ENCODE measurements at regions not wholly inside any gene's neighbourhood (a gene's known extent, or its start where the extent isn't known, plus 50 kb on each side); places are given as distances from the start of the nearest gene placed in this dataset.

GRCh38 chr13:75050419-75051046 is 431.4 kb downstream of the TBC1D4 start:
- DNase-seq (ENCODE audit: low spot score), result no peak

DNA sequence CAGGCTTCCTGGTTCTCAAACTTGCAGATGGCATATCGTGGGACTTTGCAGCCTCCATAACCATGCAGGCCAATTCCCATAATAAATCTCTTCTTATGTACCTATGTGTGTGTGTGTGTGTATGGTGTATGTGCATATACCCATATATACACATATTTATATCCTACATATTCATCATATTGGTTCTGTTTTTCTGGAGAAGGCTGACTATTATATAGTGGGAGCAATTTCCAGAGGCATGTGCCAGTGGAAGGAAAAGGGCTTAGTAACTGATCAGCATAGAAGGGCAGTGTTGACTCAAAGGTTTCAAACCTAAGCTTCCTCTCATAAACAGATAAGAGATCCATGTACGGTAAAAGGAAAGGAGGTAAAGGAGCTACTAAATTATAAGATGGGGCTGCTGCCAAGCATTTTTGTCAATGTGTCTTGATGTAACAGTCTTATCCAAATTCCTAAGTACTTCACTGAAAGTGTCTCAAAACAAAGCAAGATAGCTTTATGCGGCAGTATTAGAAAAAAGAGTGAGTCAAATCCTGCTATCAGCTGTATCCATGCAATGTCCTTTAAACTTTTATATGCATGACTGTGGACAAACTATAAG is 432.1 kb downstream of the TBC1D4 start:
- no peak for DNase-seq (ENCODE audit: low spot score)

DNA sequence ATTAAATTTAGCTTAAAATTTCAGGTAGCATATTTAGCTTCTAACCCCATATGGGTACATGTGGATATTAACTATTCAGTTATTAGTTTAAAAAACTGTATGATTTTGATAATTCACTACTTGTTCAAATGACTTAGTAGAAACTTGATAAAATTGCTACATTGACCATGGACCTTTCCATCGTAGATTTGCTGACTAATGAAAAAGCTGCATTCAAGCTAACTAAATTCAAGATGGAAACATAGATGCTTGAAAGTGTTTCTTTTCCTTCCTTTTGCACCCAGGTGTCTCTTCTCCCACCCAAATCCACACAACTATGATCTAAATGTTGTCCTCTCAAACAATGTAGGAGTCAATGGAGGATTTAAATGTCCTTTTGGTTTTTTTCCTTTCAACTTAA is 439.2 kb downstream of the TBC1D4 start:
- DNase-seq (ENCODE audit: low spot score), result no peak

DNA sequence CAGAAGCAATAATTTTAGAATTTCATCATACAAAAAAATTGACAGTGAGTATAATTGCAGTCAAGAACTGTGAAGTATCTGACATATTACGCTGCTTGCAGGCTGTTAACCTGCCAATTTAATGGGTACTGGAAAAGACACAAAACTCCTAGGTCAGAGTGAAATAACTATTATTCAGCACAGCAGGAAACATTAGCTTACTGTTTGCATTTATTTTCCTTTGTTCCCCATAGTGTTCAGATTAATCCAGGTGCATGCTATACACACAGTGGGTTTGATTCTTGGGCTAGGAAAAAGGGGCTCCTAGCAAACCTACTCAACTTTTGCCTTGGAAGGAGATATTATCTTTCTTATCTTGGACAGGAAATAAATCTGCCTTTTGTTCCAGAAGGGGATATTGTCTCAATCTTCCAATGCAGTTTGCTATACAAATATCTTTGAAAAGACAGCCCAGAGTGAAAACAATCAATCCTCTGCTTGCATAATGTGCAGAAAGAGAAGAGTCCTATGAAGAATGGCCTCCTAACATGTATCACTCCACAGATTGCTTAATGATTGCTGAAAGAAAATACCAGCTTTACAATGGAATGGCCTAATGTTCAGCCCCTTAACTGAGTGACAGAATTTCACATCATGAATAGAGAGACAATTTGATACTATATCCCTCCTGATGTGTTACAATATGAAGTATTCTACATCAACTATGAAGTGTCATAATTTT is 443.4 kb downstream of the TBC1D4 start:
- DNase-seq (ENCODE audit: low spot score), result no peak

GRCh38 chr13:75025956-75026355 is 456.0 kb downstream of the TBC1D4 start:
- no peak for DNase-seq (ENCODE audit: low spot score)

GRCh38 chr13:75024602-75025001 is 457.4 kb downstream of the TBC1D4 start:
- DNase-seq (ENCODE audit: low spot score), result no peak

- no peak for DNase-seq (ENCODE audit: low spot score)
These were observed 458.4 kb downstream of the TBC1D4 start for GRCh38 chr13:75023609-75024008.

GRCh38 chr13:75021151-75021550 is 460.8 kb downstream of the TBC1D4 start:
- DNase-seq (ENCODE audit: low spot score), result no peak

DNA sequence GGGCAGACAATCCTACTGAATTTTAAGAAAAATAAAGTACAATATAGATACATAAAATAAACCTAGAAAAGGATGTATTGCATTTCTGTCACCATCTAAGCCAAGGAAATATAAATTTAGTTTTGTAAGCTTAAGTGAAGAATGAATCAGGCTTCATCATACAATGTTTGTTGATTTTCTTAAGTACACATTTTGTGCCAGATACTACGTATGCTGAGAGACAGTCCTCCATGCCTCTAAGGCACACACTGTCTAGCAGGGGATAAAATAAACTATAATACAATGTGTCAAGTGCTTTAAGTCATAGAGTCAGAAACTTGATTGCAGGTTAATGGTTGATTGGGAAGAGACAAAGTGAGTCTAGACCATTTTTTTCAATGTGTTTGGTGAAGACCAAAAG is 465.7 kb downstream of the TBC1D4 start:
- DNase-seq (ENCODE audit: low spot score), result no peak

DNA sequence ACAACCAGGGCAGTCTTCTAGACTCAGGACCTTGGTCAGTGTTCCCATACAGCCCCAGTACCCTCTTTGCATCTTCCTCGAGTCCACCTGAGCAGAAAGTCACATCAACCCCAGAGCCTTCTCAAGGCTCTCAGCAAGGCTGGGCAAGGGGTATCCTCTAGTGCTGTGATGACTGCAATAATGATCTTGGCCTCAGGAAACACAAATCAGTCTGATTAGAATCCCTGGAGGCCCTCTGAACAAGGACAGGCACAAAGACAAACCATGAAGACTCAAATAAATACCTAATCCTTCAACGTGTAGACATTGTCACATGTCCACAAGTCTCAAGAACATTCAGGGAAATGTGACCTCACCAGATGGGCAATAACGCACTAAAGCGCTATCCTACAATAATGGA is 468.2 kb downstream of the TBC1D4 start:
- no peak for DNase-seq (ENCODE audit: low spot score)

- no peak for DNase-seq (ENCODE audit: low spot score)
These were observed 471.0 kb downstream of the TBC1D4 start for GRCh38 chr13:75010941-75011340.

DNA sequence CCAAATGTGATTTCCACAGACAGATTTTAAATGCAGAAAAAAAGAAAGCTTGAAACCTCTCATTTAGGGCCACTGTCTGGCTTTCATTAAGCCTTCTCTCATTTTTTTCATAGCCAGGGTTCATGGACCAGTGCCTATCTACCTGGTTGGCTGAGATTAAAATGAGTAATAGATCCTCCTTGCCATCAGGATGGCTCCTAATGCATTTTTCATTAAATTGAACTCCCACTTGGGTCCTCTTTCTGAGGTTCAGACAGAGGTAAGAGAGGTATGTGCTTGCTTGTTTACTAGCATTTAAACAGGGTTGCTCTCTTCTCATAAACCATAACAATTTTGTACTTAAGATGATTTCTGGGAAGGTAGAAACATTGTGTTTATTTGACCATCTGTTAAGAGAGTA is 473.0 kb downstream of the TBC1D4 start:
- no peak for DNase-seq (ENCODE audit: low spot score)

DNA sequence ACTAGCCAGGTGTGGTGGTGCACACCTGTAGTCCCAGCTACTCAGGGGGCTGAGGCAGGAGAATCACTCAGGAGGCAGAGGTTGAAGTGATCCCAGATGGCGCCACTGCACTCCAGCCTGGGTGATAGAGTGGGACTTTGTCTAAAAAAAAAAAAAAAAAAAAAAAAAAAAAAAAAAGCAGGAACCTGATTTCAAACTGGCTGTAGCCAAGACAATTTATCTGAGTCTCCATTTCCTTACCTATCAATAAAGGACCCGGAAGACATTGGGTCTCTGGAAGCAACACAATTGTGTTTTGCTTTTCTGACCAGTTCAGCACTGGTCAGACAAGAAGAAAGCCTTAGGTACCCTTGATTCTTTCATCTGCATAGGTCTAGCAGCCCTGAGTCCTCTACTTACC is 491.0 kb downstream of the TBC1D4 start:
- no peak for DNase-seq (ENCODE audit: low spot score)

GRCh38 chr13:74987124-74987690 is 494.8 kb downstream of the TBC1D4 start:
- no peak for DNase-seq (ENCODE audit: low spot score)

DNA sequence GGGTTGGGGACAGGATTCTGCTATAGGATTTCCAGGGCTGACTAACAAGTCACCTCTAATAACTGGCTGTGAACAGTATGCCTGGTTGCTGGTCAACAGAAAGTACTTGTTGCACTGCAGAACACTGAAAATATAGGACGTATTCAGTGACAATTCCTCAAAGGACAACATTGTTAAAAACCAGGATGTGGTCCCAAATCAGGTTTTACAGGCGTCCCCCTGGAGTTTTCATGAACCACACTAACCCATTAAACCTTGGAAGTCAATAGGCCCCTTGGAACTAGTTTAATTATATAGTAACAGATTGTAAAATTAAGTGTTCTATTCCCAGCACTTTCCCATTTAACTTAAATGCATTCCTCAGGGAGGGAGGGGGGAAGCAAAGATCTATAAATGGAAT is 495.4 kb downstream of the TBC1D4 start:
- DNase-seq (ENCODE audit: low spot score), result no peak

DNA sequence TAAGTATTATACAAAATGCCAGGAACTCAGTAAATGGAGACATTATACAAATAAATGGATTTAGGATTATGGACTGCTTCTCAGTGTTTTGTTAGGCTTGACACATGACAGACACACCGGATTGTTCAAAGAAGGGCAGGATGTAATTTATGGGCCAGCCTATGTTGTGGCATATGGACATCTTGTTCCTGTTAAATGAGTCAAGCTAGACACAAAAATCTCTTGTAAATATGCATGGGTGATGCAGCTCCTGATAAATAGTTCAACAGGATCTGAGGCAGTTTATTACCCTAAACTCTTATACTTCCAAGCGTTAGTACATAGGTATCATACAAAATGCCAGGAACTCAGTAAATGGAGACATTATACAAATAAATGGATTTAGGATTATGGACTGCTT is 502.3 kb downstream of the TBC1D4 start:
- no peak for DNase-seq (ENCODE audit: low spot score)

GRCh38 chr13:74978591-74978990 is 503.4 kb downstream of the TBC1D4 start:
- no peak for DNase-seq (ENCODE audit: low spot score)

DNA sequence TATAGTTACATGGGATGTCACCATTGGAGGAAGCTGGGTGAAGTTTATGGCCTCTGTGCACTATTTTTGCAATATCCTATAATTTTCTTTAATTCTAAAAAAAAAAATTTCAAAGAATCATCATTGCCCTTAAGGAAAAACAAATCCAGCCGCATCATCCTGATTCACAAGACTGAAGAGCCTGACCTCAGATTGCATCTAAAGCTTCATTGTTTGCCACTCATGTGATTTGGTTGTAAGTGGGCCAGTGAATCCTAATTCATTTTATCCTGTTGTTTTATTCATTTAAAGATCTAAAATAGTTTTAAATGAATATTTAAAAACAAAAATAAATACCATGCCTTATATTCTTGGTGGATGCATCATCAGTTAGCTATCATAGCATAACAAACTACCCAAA is 504.5 kb downstream of the TBC1D4 start:
- no peak for DNase-seq (ENCODE audit: low spot score)

DNA sequence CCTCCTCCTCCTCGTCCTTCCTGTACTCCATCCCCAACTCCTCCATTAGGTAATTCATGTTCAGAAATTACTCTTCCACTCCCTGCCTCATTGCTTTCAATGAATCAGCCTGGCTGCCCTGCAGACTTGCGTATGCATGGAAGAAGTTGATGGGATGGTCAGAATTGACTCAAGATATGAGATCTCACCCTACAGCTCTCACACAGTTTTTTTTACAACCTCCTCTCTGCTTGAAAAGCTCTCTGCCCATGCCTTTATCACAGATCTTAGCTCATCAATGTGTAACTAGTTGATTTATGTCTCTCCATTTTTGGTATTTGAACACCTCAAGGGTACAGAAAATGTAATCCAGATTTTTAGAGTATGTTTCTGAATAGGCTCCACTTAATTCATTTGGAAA is 506.9 kb downstream of the TBC1D4 start:
- no peak for DNase-seq (ENCODE audit: low spot score)

- DNase-seq (ENCODE audit: low spot score), result no peak
These were observed 507.8 kb downstream of the TBC1D4 start for GRCh38 chr13:74973935-74974879.

GRCh38 chr13:74969419-74969818 is 512.5 kb downstream of the TBC1D4 start:
- DNase-seq (ENCODE audit: low spot score), result no peak

DNA sequence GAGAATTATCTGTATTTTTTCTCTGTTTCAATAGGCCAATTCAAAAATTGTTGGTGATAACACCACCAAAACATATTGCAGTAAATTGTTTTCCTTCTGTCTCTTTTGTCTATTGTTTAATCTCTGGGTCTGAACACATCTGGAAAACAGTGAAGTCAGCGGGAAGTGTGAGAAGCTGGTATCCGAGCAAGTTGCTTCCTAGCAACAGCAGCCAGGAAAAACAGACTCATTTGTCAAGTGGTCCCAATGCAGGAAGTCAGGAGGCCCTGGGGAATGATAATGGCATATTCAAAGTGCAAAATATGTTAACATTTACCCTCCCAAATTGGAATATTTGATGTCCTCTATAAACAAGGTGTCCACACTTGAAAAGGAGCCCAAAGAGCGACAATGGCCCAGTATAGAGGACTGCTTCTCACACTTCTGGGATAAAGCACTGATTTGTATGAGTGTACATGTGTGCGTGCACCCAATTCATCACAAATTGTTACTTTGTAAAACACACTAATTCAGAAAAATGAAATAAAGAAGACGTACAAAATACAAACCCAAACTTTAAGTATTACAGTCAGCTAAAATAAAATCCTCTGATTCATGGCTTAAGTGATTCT is 515.0 kb downstream of the TBC1D4 start:
- DNase-seq (ENCODE audit: low spot score), result no peak
